Osteoblast (primary cell): ENCODE measurements at regions not wholly inside any gene's neighbourhood (a gene's known extent, or its start where the extent isn't known, plus 50 kb on each side); places are given as distances from the start of the nearest gene placed in this dataset.

Source experiments
- DNase-seq: peaks from one replicate; pipeline ENCODE4 v3.0.0; 2011; ENCODE audit warnings: low spot score, mixed read lengths; ENCODE audit not compliant: insufficient read length; ENCODE audit errors: missing footprints
- H2AFZ ChIP-seq: 2 replicates; pipeline ENCODE4 v1.6.0; 2011; ENCODE audit warnings: mild to moderate bottlenecking, low read length
- H3K27ac ChIP-seq: 2 replicates; pipeline ENCODE4 v1.5.1; 2011; ENCODE audit warnings: mild to moderate bottlenecking, low read depth, low read length, moderate library complexity
- H3K27me3 ChIP-seq: 2 replicates; pipeline ENCODE4 v1.6.0; 2012; ENCODE audit warnings: mild to moderate bottlenecking, control low read depth, inconsistent platforms, low read length, moderate library complexity; ENCODE audit not compliant: insufficient read depth
- H3K36me3 ChIP-seq: 2 replicates; pipeline ENCODE4 v1.5.1; 2011; ENCODE audit warnings: mild to moderate bottlenecking, low read length, control low read depth, moderate library complexity; ENCODE audit not compliant: insufficient read depth
- H3K4me1 ChIP-seq: 2 replicates; pipeline ENCODE4 v1.5.1; 2011; ENCODE audit warnings: mild to moderate bottlenecking, low read length, control low read depth, moderate library complexity; ENCODE audit not compliant: insufficient read depth
- H3K4me2 ChIP-seq: 2 replicates; pipeline ENCODE4 v1.6.0; 2011; ENCODE audit warnings: mild to moderate bottlenecking, low read length; ENCODE audit not compliant: insufficient read depth
- H3K4me3 ChIP-seq: fragments of 200-600 bp; sonication (generic); 3 replicates; pipeline ENCODE4 v1.5.1; 2012; ENCODE audit warnings: mild to moderate bottlenecking, low read length, inconsistent platforms; ENCODE audit not compliant: insufficient read depth
- H3K79me2 ChIP-seq: 2 replicates; pipeline ENCODE4 v1.6.0; 2012; ENCODE audit warnings: mild to moderate bottlenecking, low read length, control low read depth, inconsistent platforms; ENCODE audit not compliant: insufficient read depth
- H3K9me3 ChIP-seq: 2 replicates; pipeline ENCODE4 v1.5.1; 2011; ENCODE audit warnings: low read depth, low read length, control low read depth
- H4K20me1 ChIP-seq: 2 replicates; pipeline ENCODE4 v1.6.0; 2012; ENCODE audit warnings: mild to moderate bottlenecking, low read length, control low read depth; ENCODE audit not compliant: insufficient read depth
- CTCF ChIP-seq: IDR thresholded peaks from 2 replicates; pipeline ENCODE4 v1.5.1; 2011; ENCODE audit warnings: mild to moderate bottlenecking, low read depth, low read length, moderate library complexity; ENCODE audit errors: extremely low read depth

- H2AFZ ChIP-seq = no peak overlapping the region
- no peak overlapping the region for H3K4me2 ChIP-seq
- no peak overlapping the region for H3K4me3 ChIP-seq
- H4K20me1 ChIP-seq = no peaks in the 10 kb centered on the region
- H3K9me3 ChIP-seq = no peaks in the 10 kb centered on the region
- H3K27me3 ChIP-seq = no peaks in the 10 kb centered on the region
- H3K27ac ChIP-seq = no peak overlapping the region
- no peaks in the 10 kb centered on the region for H3K79me2 ChIP-seq
- DNase-seq = no peak
- TF ChIP-seq CTCF = peak; percentile 42
- H3K4me1 ChIP-seq = no peaks in the 10 kb centered on the region
- H3K36me3 ChIP-seq = no peaks in the 10 kb centered on the region
Observed at GRCh38 chr16:9256196-9256595, 164.8 kb downstream of the HAPSTR1 start.

- TF ChIP-seq CTCF = no peak
- no peak for DNase-seq
- H3K4me3 ChIP-seq = no peak overlapping the region
- no peaks in the 10 kb centered on the region for H4K20me1 ChIP-seq
- no peaks in the 10 kb centered on the region for H3K4me1 ChIP-seq
- H3K9me3 ChIP-seq = no peaks in the 10 kb centered on the region
- no peaks in the 10 kb centered on the region for H3K79me2 ChIP-seq
- no peak overlapping the region for H2AFZ ChIP-seq
- H3K27ac ChIP-seq = no peak overlapping the region
- H3K36me3 ChIP-seq = no peaks in the 10 kb centered on the region
- H3K27me3 ChIP-seq = no peaks in the 10 kb centered on the region
- no peak overlapping the region for H3K4me2 ChIP-seq
Observed at GRCh38 chr16:9257843-9258242, 166.4 kb downstream of the HAPSTR1 start.

- Histone ChIP-seq H3K27ac (no peak overlapping the region), H3K4me1 (no peaks in the 10 kb centered on the region), H3K4me2 (no peak overlapping the region), H3K79me2 (no peaks in the 10 kb centered on the region), H3K27me3 (no peaks in the 10 kb centered on the region), H3K9me3 (no peaks in the 10 kb centered on the region), H2AFZ (no peak overlapping the region), H4K20me1 (no peaks in the 10 kb centered on the region), H3K36me3 (no peaks in the 10 kb centered on the region), H3K4me3 (no peak overlapping the region)
- peak; percentile 57 for TF ChIP-seq CTCF
- peak; percentile 32 for DNase-seq
Observed at GRCh38 chr16:9258423-9259051, 167.1 kb downstream of the HAPSTR1 start.

GRCh38 chr16:9259914-9260608 lies 168.6 kb downstream of the HAPSTR1 start:
- Histone ChIP-seq H3K27me3 (no peaks in the 10 kb centered on the region), H3K9me3 (no peaks in the 10 kb centered on the region), H3K4me1 (no peaks in the 10 kb centered on the region), H2AFZ (no peak overlapping the region), H3K4me2 (no peak overlapping the region), H3K79me2 (no peaks in the 10 kb centered on the region), H4K20me1 (no peaks in the 10 kb centered on the region), H3K27ac (no peak overlapping the region), H3K4me3 (no peak overlapping the region), H3K36me3 (no peaks in the 10 kb centered on the region)
- DNase-seq = no peak
- TF ChIP-seq CTCF = no peak
